DMS79 (cell line): ENCODE measurements at regions not wholly inside any gene's neighbourhood (a gene's known extent, or its start where the extent isn't known, plus 50 kb on each side); places are given as distances from the start of the nearest gene placed in this dataset.

Source experiments
- DNase-seq: peaks from one replicate; lab custom pipeline; 2025; lab: John Stamatoyannopoulos, UW

DNA sequence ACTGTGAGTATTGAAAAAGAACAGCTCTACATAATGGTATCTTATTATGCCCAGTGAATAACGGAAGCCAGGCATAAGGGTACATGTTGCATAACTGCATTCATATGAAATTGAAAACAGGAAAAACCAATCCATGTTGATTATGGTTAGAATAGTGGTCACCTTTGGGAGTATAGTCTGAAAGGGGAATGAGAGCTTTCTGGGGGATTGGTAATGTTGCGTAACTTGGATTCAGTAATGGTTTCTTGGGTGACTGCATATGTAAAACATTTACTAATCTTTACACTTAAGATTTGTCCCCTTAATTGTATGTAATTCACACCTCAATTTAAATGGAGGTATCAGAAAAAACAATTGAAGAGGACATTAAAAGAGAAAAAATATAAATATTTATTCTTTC lies 292.1 kb downstream of the LMO4 start:
- no peak for DNase-seq

DNA sequence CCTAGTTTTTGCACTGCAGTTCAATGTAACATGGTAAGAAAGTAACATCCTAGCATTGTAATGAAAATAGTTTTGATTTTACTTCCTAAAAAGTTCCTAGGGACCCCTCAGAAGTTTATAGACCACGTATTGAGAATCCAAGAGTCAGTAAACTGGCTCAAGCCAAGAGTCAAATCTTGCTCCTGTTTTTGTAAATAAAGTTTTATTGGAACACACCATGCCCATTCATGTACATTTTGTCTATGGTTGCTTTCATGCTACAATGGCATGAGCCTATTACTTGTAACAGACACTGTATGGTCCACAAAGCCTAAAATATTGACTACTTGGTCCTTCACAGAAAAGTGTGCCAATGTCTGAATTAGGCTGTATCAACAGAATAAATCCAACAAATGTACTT lies 301.0 kb downstream of the LMO4 start:
- no peak for DNase-seq

DNA sequence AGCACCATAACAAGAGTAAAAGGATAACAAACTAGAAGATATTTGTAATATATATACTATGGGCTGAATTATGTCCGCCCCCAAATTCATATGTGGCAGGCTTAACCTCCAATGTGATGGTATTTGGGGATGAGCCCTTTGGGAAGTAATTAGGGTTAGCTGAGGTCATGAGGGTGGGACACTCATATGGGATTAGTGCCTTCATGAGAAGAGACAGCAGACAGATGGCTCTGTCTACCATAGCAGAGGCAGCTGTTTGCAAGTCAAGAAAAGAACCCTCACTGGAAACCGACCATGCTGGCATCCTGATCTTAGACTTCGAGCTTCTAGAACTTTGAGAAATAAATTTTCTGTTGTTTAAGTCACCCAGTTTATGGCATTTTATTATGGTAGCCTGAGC lies 303.6 kb downstream of the LMO4 start:
- DNase-seq: no peak

DNA sequence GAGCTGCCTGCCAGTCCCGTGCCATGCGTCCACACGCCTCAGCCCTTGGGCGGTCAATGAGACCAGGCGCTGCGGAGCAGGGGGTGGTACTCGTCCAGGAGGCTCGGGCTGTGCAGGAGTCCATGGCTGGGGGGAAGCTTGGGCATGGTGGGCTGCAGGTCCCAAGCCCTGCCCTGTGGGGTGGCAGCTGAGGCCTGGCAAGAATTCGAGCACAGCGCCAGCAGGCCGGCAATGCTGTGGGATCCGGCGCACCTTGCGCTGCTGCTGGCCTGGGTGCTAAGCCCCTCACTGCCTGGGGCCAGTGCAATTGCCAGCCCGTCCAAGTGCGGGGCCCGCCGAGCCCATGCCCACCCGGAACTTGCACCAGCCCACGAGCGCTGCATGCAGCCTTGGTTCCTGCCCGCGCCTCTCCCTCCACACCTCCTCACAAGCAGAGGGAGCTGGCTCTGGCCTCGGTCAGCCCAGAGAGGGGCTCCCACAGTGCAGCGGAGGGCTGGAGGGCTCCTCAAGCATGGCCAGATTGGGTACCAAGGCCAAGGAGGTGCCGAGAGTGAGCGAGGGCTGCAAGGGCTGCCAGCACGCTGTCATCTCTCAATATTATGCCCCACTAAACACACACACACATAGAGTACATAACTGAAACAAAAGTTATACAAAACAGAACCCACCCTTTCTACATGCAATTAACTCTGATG lies 307.7 kb downstream of the LMO4 start:
- no peak for DNase-seq

DNA sequence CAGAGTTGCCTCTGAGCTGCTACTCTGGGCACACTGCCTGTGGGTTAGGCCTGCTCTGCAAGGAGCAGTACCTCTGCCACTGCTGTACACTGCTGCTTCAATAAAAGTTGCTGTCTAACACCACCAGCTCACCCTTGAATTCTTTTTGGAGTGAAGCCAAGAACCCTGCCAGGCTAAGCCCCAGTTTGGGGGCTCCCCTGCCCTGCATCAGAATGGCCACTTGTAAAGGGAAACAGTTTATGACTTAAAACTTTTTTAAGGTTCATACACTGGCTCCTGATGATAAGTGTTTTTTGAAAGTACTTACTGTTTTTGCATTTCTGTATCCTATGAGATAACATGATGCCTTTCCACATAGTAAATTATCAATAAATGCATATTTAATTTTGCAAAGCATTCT lies 310.0 kb downstream of the LMO4 start:
- DNase-seq: no peak

DNA sequence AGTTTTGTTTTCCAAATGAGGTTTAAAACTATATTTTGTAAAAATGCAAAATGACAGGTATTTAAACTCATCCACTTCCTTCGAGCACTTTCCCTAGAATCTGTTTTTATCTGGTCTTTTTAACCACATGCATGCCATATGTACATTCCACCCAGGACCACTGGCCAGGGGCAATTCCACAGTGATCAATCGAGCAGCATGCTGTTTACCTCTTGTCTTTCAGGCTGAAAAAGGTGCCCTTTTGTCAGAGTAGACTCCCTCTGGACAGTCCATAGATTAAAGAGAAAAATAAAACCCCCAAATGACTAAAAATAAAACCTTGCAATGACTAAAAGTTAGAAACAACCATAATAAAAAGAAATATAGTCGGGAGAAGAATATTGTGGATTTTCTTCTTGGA lies 313.3 kb downstream of the LMO4 start:
- no peak for DNase-seq

DNA sequence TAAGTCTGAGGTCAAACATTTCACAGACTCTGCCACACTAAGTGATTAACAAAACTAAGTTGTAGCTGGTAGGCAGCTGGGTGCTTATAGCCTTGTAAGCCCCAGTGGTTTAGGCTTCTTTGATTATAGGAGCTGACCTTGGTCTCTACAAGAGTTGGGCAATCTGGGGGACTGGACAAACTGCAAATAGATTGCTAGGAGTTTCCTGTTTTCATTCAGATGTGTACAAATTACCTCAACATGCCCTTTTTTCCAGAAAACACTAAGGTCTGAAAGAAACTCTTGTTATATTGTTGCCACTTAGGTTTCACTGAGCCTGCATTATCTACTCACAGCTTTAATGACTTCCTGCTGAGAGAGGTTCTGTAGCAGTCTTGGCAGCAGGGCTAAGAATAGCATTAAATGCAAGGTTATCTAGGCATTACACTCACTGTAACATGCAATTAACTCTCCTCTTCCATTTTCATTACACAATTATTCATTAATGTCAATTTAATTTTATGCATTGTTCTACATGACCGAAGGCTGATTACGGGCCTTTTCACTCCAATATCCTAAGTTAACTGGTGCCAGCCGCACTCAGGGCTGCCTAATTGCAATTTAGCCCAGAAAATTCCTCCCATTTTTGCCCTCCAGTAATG lies 314.0 kb downstream of the LMO4 start:
- DNase-seq: peak; percentile 84

DNA sequence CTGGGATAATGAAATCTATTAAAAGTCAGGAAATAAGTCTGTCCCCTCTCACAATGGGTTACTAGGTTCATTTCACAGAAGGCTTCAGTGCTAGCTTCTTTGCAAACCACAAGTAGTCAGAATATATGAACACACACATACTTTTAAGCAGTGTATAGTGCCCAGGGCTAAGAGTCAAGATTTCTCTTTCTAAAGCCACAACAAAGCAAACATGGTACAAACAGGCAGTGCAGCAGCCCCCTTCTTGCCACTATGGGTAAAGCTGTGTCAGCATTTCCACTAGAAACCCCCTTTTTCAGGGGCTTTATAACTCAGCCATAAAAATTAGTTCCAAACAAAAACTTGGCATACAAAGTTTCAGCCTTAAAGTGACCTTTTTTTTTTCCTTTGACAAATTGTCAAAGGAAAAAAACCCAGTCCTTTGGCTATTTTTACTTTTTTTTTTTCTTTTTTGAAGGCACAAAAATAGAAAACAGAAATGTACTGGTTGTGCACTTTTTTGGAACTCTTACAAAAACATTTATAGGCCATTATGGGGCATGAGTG lies 315.4 kb downstream of the LMO4 start:
- DNase-seq: peak; percentile 71

DNA sequence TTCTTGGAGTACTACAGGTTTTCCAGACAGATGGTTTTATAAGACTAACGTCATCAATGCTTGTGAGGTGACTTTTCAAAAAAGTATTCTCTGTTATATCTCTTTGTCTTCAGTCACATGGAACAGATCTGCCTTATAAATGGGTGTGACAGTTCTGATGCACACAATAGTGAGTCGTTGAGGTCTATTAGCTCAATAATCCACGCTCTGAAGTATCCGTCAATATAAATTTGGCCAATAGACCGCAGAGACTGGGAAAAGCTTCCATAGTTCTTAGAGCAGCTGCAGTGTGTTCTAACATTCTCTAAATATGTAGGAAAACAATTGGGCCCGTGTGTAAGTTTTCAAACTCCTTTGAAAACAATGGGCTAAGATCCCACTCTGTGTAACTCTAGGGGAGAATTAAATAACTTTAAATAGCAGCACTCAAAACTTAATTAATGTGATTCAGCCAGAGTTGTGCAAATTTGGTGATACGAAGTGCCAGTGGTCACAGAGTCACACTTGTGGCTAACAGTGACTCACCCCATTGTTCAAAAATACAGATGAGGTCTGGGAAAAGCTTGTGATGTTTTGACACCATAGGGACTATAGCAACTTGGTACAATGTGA lies 316.0 kb downstream of the LMO4 start:
- DNase-seq: peak; percentile 76

DNA sequence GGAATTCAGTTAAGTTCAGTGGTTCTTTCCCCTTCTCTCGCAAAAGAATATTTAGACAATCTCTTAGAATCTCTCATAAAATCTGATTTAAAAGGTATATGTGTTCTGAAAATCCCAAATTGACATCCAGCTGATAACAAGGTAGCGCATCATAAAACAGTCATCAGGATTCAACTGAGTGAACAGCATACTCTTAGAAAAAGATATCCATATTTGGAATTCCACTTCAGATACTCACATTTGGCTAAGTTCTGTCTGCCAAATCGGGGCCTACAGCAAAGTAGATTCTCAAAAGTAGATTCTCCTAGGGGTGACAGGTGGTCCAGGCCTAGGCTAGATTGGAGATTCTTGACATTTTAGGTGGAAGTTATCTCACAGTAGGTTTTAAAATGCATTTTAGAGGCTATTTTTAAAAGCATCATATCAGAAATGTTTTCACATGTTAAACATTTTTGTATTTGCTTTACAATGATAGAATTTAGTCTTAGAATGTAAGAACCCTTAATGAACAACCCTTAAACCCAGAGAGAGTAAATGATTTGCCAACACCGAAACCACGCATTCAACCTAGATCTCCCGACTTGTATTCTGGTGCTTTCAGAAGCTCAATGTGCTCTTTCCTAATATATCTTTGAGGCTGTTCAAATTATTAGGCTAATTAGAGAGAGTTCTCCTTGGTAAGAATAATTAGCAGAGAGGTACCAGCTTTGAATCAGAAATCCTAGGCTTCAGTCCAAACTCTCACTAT lies 318.9 kb downstream of the LMO4 start:
- no peak for DNase-seq

DNA sequence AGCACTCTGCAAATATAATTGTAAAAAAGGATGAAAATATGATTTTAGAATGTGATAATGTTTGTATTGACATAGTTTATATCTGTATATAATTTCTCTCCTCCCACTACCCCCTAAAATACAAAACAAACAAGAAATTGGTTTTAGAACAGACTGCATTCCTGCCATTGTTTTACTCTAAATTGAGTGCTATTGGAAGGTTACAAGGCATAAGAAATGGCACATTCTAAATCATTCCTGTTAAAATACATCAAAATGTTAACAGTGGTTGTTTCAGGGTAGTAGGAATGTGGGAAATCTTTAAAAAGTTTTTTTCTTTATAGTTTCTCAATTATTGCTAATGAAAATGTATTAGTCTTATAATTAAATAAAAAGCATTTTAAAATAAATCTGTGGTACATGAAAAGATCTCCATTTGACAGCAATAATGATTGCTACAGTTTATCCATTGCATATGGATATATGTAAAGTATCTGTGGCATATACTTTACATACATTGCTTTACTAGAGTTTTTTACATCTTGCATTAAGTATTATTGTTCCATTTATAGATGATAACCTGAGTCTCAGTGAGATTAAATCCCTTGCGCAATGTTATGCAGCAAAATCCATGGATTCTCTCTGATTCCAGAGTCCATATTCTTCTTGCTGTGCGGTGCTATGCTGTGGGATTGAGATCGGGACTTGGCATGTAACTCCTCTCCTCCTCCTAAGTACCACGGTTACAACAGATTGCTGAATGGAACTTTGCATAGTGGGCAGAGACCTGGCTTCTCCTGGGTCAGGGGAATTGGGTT lies 319.8 kb downstream of the LMO4 start:
- DNase-seq: no peak

DNA sequence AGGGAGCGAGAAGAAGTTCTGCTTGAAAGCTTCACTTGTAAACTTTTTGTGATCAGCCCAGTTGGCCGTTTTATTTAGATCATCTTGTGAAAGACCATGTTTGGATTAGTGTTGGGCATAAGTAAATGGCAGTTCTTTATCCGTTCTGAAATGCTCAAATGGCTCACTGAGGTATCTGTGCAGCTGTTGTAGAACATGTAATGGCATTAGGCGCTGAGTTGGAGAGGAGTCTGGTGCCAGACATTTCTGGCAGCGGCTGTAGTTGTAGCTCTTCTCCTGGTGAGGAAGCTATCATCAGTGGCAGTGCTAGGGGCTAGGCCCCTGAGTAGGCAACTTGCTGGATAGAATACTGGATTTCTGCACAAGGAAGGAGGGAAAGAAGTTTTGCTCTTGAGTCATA lies 321.6 kb downstream of the LMO4 start:
- DNase-seq: no peak

DNA sequence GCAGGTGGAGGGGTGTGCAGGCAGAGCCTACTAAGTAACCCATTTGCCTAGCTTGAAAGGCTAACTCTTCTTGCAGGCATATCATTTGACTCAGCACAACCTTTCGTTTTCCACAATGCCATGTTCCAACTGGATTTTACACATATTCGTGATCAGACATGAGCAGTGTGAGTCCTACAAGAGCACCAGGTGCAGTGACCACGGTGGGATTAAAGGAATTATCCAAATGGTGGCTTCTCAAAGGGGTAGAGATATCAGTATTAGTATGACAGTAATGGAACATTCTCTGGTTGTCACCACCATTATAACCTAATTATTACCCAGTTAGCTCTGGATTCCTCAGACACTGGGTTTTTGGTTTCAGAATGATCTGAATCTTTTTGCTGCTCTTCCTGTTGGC lies 323.5 kb downstream of the LMO4 start:
- no peak for DNase-seq

DNA sequence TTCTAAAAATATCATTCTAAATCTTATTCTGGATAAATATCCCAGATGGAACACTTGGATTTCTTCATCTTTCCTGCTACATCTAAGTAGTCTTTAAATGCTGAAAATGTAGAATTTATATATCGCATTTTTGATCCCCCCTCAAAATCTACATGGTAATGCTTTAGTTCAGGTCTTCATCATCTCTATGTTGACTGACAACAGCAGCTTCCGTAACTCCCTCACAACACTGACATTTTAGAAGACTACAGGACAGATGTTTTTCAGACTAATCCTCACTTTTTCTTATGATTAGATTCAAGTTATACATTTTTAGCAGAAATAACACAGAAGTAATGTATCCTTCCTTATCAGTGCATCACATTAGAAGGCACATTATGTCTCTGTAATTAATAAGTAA lies 336.5 kb downstream of the LMO4 start:
- DNase-seq: no peak

DNA sequence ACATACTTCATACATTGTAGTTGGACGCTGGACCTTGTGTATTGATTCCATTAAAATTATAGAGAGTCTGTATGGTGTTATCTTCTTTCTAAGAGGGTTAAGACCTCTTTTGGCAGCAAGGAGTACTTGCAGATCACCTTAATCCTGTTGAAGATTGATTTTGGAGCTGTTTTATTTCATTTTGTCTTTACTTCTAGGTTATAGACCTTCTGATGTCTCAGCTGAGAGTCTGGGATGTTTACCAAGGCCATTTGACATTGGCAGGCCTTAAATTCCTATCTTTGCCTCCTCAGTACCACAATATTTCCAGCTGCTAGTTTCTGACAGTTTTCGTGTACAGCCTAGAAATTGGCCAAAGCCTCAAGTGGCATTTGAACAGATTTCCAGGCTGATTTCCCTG lies 338.0 kb downstream of the LMO4 start:
- DNase-seq: no peak

DNA sequence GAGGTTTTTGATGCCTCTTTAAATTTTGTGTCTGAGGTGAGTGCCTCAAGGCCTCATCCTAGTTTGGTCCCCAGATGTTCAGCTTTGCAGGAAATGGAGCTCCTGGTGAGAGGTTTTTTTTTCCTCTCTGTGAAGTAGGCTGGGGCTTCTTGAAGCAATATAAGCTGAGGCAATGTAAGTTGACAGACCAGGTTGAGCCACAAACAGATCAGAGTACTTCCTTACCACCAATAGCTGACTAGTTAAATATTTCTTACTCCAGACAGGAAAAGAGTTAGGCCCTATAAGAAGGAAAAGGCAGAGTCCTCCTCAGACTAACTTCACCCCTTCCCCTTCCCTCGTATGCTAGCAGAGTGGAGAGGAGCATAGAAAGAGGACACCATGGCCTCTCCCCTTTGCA lies 341.0 kb downstream of the LMO4 start:
- no peak for DNase-seq

DNA sequence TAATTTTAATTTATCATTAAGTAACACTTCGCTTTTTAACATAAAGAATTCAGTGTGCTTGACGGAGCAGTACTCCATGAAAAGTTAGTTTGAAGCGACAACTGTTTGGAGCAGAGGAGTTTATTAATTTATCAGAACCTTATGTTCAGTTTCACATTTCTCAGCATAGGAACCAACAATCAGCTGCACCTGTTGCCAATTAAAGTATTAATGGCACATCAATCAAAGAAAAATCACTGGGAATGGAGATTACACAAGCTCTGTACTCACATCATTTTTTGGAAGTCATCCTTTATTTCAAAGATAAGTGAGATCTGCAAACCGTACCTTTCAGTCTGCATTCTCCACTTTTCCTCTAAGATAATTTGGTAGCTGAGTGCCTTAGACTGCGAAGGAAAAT lies 344.6 kb downstream of the LMO4 start:
- no peak for DNase-seq

DNA sequence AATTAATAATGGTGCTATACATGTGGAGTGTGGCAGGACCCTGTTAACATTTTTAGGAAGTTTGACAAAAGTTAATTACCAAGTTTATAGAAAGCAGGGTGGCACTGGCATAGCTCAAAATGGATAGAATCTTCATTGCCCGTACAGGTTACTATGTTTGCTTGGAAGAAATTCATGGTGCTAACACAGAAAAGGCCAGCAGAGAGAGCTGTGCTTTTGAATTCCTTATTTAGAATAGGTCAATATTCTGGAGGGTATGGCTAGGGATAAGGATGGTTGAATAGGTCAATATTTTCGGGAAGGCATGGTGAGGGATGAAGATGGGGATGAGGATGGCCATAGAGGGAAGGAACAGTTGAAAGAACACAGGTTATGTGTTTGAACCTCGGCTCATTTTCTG lies 345.1 kb downstream of the LMO4 start:
- DNase-seq: no peak

DNA sequence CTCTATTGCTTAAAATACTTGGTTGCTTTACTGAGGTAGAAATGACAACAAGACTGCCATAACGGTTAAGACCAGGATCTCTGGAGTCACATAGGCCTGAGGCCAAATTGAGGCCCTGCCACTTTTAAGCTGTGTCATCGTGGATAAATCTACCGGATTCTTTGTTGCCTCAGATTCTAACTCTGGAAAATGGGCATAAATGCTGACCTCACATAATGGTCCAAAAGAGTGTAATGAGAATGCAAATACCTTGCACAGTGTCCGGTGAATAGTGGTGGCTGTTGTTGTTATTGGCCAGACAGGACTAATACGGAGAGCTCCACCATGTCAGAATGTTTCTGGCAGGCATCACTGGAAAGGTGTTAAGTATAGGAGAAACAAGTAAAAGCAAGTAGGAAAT lies 346.1 kb downstream of the LMO4 start:
- DNase-seq: no peak

DNA sequence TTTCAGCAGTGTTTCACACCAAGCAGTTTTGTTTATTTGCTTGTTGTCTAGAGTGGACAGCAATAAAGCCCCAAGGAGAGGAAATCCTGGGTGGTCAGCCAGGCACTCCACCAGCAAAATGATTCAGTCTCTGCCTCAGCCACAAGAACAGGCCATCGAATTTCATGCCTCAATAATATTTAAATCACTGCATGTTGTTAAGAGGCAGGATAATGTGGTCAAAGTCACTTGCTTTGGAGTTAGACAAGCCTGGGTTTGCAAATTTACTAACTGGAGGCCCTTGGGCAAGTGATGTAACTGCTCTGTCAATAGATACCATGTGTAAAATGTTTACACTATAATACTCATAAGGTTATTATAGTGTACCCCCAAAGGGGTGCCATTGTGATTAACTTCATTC lies 349.6 kb downstream of the LMO4 start:
- DNase-seq: peak; percentile 87

DNA sequence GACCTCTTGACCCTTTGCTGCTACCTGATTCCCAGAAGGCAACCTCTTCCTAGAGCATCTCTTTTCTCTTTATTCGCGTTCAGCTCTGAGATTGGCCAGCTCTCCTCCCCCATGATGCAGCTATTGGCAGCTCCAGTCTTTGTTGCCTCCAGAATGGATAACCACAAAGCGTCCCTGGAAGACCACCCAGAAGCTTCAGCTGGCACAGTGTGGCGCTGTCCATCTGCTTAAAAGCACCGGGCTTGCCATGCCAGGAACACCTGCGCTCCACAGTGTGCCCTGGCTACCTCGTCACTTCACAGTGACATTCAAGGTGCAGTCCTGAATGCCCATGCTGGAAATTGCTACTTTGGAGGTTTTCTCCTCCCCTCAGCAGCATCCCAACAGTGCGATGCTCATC lies 353.9 kb downstream of the LMO4 start:
- DNase-seq: no peak
